ENCODE measurements at regions not wholly inside any gene's neighbourhood (a gene's known extent, or its start where the extent isn't known, plus 50 kb on each side); places are given as distances from the start of the nearest gene placed in this dataset.

DNA sequence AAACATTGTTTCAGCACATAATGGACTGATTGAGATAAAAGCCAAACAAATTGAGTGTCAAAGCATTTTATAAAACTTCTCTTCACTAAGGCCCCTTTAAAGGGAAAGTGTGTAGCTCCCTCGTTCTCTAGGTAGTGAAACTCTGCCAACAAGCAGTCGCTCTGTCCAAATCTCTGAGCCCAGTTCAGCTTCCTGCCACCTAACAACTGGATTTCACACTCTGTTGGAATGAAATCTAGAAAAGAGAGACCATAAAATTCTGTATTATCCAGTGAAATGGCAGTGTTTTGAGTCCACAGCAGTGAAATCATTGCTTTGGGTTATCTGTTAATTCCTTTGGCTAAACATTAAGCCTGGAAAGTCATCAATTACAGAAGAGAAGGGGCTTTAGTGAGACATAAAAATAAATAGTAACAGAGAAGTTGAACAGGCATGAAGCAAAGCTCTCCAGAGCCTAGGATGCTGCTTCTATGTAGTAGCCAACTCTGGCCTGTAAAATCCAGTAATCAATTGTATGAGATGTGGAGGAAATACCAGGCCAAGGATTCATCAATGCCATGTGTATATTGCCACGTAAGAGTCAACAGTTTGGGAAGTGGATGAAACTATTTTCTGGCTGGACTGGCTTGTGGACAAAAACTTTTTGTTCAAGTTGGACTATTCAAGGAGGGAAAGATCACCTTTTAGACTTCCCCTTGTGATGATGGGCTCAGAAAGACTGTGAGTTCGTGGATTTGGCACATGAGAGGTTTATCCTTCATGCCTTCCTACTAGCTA lies 122.5 kb downstream of the WIF1 start:
- intact Hi-C loops (cut with DNase I, micrococcal nuclease) = no loop called here
- Histone ChIP-seq H3K27ac (ENCODE audit: low read depth in 1 of 2, low read length in 2 of 2) (no peak overlapping the region), H3K4me3 (ENCODE audit: low read length) (no peak overlapping the region), H3K9me3 (ENCODE audit: control insufficient read depth in 1 of 2, insufficient read depth in 1 of 2, low read length in 2 of 2) (no peaks in the 10 kb centered on the region), H3K4me1 (ENCODE audit: insufficient read depth, low read length) (no peaks in the 10 kb centered on the region), H3K27me3 (ENCODE audit: control insufficient read depth in 1 of 2, insufficient read depth in 2 of 2, low read length in 2 of 2) (peaks cover 0 to 11% of the 10 kb centered on the region in 2 experiments), H3K36me3 (ENCODE audit: insufficient read depth, low read length) (no peaks in the 10 kb centered on the region)
- no peaks in the 10 kb centered on the region for H3K36me3 Mint-ChIP-seq (ENCODE audit: low read depth)
- no peak for ATAC-seq (ENCODE audit: poor library complexity)
- H3K27me3 Mint-ChIP-seq = peaks cover 38% of the 10 kb centered on the region
- no peak overlapping the region for H3K27ac Mint-ChIP-seq
- H3K4me3 Mint-ChIP-seq = no peak overlapping the region
- POLR2A ChIA-PET = no interaction called here
- CTCF ChIA-PET = no interaction called here
- DNase-seq = no peak
- no peak for TF ChIP-seq CTCF (IDR thresholded peaks at IDR 0.05)
- H3K4me1 Mint-ChIP-seq (ENCODE audit: low read depth) = no peaks in the 10 kb centered on the region
- no peaks in the 10 kb centered on the region for H3K9me3 Mint-ChIP-seq

GRCh38 chr12:64999148-64999425 lies 122.0 kb downstream of the WIF1 start:
- POLR2A ChIA-PET = no interaction called here
- no peak for DNase-seq
- Histone ChIP-seq H3K9me3 (ENCODE audit: control insufficient read depth in 1 of 2, insufficient read depth in 1 of 2, low read length in 2 of 2) (no peaks in the 10 kb centered on the region), H3K27me3 (ENCODE audit: control insufficient read depth in 1 of 2, insufficient read depth in 2 of 2, low read length in 2 of 2) (peaks cover 0 to 11% of the 10 kb centered on the region in 2 experiments), H3K4me3 (ENCODE audit: low read length) (no peak overlapping the region), H3K36me3 (ENCODE audit: insufficient read depth, low read length) (no peaks in the 10 kb centered on the region), H3K4me1 (ENCODE audit: insufficient read depth, low read length) (no peaks in the 10 kb centered on the region), H3K27ac (ENCODE audit: low read depth in 1 of 2, low read length in 2 of 2) (no peak overlapping the region)
- Mint-ChIP-seq H3K27ac (no peak overlapping the region), H3K4me1 (ENCODE audit: low read depth) (no peaks in the 10 kb centered on the region), H3K36me3 (ENCODE audit: low read depth) (no peaks in the 10 kb centered on the region), H3K27me3 (peaks cover 36% of the 10 kb centered on the region), H3K4me3 (no peak overlapping the region), H3K9me3 (no peaks in the 10 kb centered on the region)
- TF ChIP-seq CTCF (IDR thresholded peaks at IDR 0.05) = no peak
- intact Hi-C loops (cut with DNase I, micrococcal nuclease) = no loop called here
- ATAC-seq (ENCODE audit: poor library complexity) = no peak
- CTCF ChIA-PET = no interaction called here
